SK-N-SH (cell line): ENCODE measurements at regions not wholly inside any gene's neighbourhood (a gene's known extent, or its start where the extent isn't known, plus 50 kb on each side); places are given as distances from the start of the nearest gene placed in this dataset.

Experiments
- EP300 ChIP-seq, 2 experiments: IDR thresholded peaks; 2 replicates each; pipeline versions ENCODE4 v1.4.0 to v1.6.1; 2012; ENCODE audit warnings: borderline replicate concordance in 1 of 2, low read depth in 1 of 2, low read length in 1 of 2
- JUND ChIP-seq: IDR thresholded peaks from 2 replicates; pipeline ENCODE4 v1.4.0; 2012
- MXI1 ChIP-seq: IDR thresholded peaks from 2 replicates; pipeline ENCODE4 v1.6.1; 2012; ENCODE audit warnings: mild to moderate bottlenecking, low read depth, low read length, improper control_type of control experiment
- POLR2AphosphoS5 ChIP-seq: IDR thresholded peaks from 2 replicates; pipeline ENCODE4 v1.6.1; 2012; ENCODE audit warnings: low read depth, low read length
- REST ChIP-seq: IDR thresholded peaks from 2 replicates; pipeline ENCODE4 v1.6.1; 2012; ENCODE audit warnings: mild to moderate bottlenecking, low read depth, low read length, moderate library complexity
- SIN3A ChIP-seq: IDR thresholded peaks from 2 replicates; pipeline ENCODE4 v1.6.1; 2012; ENCODE audit warnings: low read depth, mild to moderate bottlenecking, low read length, moderate library complexity, borderline replicate concordance
- TEAD4 ChIP-seq: IDR thresholded peaks from 2 replicates; pipeline ENCODE4 v1.4.0; 2012; ENCODE audit warnings: mild to moderate bottlenecking, borderline replicate concordance; ENCODE audit not compliant: insufficient read depth
- USF1 ChIP-seq: IDR thresholded peaks from 2 replicates; pipeline ENCODE4 v1.4.0; 2012; ENCODE audit warnings: low read depth, borderline replicate concordance
- YY1 ChIP-seq: IDR thresholded peaks from 2 replicates; pipeline ENCODE4 v1.4.0; 2012; ENCODE audit warnings: low read depth, mild to moderate bottlenecking
- ZBTB33 ChIP-seq: IDR thresholded peaks from 2 replicates; pipeline ENCODE4 v1.4.0; 2012; ENCODE audit warnings: low read depth, borderline replicate concordance
- TF ChIP-seq, protein P1 (sequence below): fragments of 200-600 bp; sonication (generic); IDR thresholded peaks from 2 replicates; pipeline ENCODE4 v1.6.1; 2017; ENCODE audit warnings: antibody characterized with exemption, mild to moderate bottlenecking, moderate library complexity

DNA sequence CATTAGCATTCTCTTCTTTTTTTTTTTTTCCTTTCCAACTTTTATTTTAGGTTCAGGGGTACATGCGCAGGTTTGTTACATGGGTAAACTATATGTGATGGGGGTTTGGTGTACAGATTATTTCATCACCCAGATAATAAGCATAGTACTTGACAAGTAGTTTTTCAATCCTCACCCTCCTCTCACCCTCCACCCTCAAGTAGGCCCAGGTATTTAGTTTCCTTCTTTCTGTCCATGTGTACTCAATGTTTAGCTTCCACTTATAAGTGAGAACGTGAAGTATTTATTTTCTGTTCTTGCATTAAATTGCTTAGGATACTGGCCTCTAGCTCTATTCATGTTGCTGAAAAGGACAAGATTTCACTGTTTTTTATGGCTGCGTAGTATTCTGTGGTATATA is 140.8 kb upstream of the PGRMC2 start:
- no peak for TF ChIP-seq EP300 (IDR thresholded peaks at IDR 0.05; ENCODE audit: borderline replicate concordance in 1 of 2, low read depth in 1 of 2, low read length in 1 of 2)
- TF ChIP-seq, protein P1, sequence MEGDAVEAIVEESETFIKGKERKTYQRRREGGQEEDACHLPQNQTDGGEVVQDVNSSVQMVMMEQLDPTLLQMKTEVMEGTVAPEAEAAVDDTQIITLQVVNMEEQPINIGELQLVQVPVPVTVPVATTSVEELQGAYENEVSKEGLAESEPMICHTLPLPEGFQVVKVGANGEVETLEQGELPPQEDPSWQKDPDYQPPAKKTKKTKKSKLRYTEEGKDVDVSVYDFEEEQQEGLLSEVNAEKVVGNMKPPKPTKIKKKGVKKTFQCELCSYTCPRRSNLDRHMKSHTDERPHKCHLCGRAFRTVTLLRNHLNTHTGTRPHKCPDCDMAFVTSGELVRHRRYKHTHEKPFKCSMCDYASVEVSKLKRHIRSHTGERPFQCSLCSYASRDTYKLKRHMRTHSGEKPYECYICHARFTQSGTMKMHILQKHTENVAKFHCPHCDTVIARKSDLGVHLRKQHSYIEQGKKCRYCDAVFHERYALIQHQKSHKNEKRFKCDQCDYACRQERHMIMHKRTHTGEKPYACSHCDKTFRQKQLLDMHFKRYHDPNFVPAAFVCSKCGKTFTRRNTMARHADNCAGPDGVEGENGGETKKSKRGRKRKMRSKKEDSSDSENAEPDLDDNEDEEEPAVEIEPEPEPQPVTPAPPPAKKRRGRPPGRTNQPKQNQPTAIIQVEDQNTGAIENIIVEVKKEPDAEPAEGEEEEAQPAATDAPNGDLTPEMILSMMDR = no peak
- no peak for TF ChIP-seq ZBTB33
- TF ChIP-seq SIN3A = no peak
- no peak for TF ChIP-seq POLR2AphosphoS5
- TF ChIP-seq JUND = no peak
- TF ChIP-seq YY1 = no peak
- no peak for TF ChIP-seq REST
- TF ChIP-seq USF1 = no peak
- no peak for TF ChIP-seq MXI1
- no peak for TF ChIP-seq TEAD4
